GM12878 (cell line): ENCODE measurements at regions not wholly inside any gene's neighbourhood (a gene's known extent, or its start where the extent isn't known, plus 50 kb on each side); places are given as distances from the start of the nearest gene placed in this dataset.

Experiments
- ATAC-seq: fragments of 200-7000 bp; cut with Tn5 transposase; 3 replicates; pipeline ENCODE4 v1.9.1; 2020; ENCODE audit warnings: mild to moderate bottlenecking, moderate library complexity
- BruUV-seq: library from RNA; stranded (reverse); fragments of 400-500 nt; replicated peaks from 2 replicates; lab custom pipeline; 2021; lab: Mats Ljungman, UMichigan
- CTCF ChIA-PET: fragments of 300-600 bp; sonication (Branson Sonifier 250); formaldehyde crosslinking; extraction: SDS; loops from one replicate; lab custom pipeline; 2021; ENCODE audit warnings: inconsistent platforms; lab: Yijun Ruan, JAX
- POLR2A ChIA-PET: fragments of 350-600 bp; formaldehyde crosslinking; extraction: SDS; loops from one replicate; lab custom pipeline; 2021; ENCODE audit warnings: inconsistent platforms; lab: Charles Lee
- RAD21 ChIA-PET: fragments of 300-600 bp; sonication (Branson Sonifier 250); formaldehyde crosslinking; loops from one replicate; lab custom pipeline; 2023; ENCODE audit warnings: antibody characterized with exemption; ENCODE audit not compliant: unreplicated experiment; lab: Charles Lee
- SMC1A ChIA-PET: fragments of 300-600 bp; sonication (Branson Sonifier 250); formaldehyde crosslinking; loops from one replicate; lab custom pipeline; 2023; ENCODE audit not compliant: unreplicated experiment, uncharacterized antibody; lab: Charles Lee
- DNase-seq: peaks from one replicate; pipeline ENCODE4 v3.0.0-alpha.2; 2011; ENCODE audit warnings: low read depth, low spot score
- FAIRE-seq: peaks from 3 replicates; lab custom pipeline; 2011; peaks lifted over from hg19 to GRCh38; lab: Jason Lieb, UNC
- H2AFZ ChIP-seq: 2 replicates; pipeline ENCODE4 v1.6.0; 2011; ENCODE audit warnings: low read depth, low read length, control low read depth; ENCODE audit not compliant: control insufficient read depth
- H3K27ac ChIP-seq: 2 replicates; pipeline ENCODE4 v1.5.1; 2011; ENCODE audit warnings: control low read depth; ENCODE audit not compliant: control insufficient read depth, insufficient read depth
- H3K27me3 ChIP-seq, 2 experiments: replicated peaks in 1 of 2; 2 replicates each; pipeline versions ENCODE4 v1.6.0 to v1.6.1; 2011; ENCODE audit warnings: low read length in 1 of 2; ENCODE audit not compliant: control insufficient read depth in 2 of 2, insufficient read depth in 2 of 2
- H3K36me3 ChIP-seq, 2 experiments: 2 replicates each; pipeline ENCODE4 v1.5.1; 2011; ENCODE audit warnings: low read length in 1 of 2; ENCODE audit not compliant: control insufficient read depth in 2 of 2, insufficient read depth in 2 of 2
- H3K4me1 ChIP-seq: 2 replicates; pipeline ENCODE4 v1.6.1; 2011; ENCODE audit warnings: mild to moderate bottlenecking, low read length, moderate library complexity, mixed read lengths; ENCODE audit not compliant: control insufficient read depth, insufficient read depth
- H3K4me2 ChIP-seq: 2 replicates; pipeline ENCODE4 v1.6.0; 2011; ENCODE audit warnings: control low read depth; ENCODE audit not compliant: control insufficient read depth, insufficient read depth
- H3K4me3 ChIP-seq: fragments of 200-600 bp; sonication (generic); 2 replicates; pipeline ENCODE4 v1.5.1; 2016
- H3K79me2 ChIP-seq: 2 replicates; pipeline ENCODE4 v1.6.0; 2011; ENCODE audit warnings: low read length; ENCODE audit not compliant: control insufficient read depth, insufficient read depth
- H3K9ac ChIP-seq: 2 replicates; pipeline ENCODE4 v1.8.0; 2011; ENCODE audit warnings: low read length, control low read depth, mixed read lengths; ENCODE audit not compliant: control insufficient read depth, insufficient read depth
- H3K9me3 ChIP-seq: replicated peaks from 3 replicates; pipeline ENCODE4 v1.5.1; 2011; ENCODE audit warnings: mild to moderate bottlenecking, low read length; ENCODE audit not compliant: control insufficient read depth, insufficient read depth
- H4K20me1 ChIP-seq: 2 replicates; pipeline ENCODE4 v1.6.0; 2011; ENCODE audit not compliant: control insufficient read depth, insufficient read depth
- ATF3 ChIP-seq: IDR thresholded peaks from 2 replicates; pipeline ENCODE4 v1.6.1; 2011; ENCODE audit warnings: low read depth, mild to moderate bottlenecking, low read length, moderate library complexity, borderline replicate concordance; ENCODE audit errors: extremely low read depth
- BACH1 ChIP-seq: fragments of 450-650 bp; IDR thresholded peaks from 2 replicates; pipeline ENCODE4 v1.6.1; 2017; ENCODE audit warnings: mild to moderate bottlenecking, borderline replicate concordance
- MEF2B ChIP-seq: fragments of 450-650 bp; IDR thresholded peaks from 2 replicates; pipeline ENCODE4 v1.6.1; 2018; ENCODE audit warnings: mild to moderate bottlenecking, moderate library complexity; ENCODE audit not compliant: partially characterized antibody, poor library complexity, severe bottlenecking
- PRDM15 ChIP-seq: fragments of 450-650 bp; formaldehyde crosslinking; IDR thresholded peaks from 2 replicates; pipeline ENCODE4 v1.4.0; 2020; ENCODE audit warnings: mild to moderate bottlenecking, moderate library complexity
- TCF12 ChIP-seq: IDR thresholded peaks from 2 replicates; pipeline ENCODE4 v1.6.1; 2011; ENCODE audit warnings: low read depth, mild to moderate bottlenecking, low read length
- ZBTB11 ChIP-seq: fragments of 450-650 bp; formaldehyde crosslinking; IDR thresholded peaks from 2 replicates; pipeline ENCODE4 v1.5.0; 2022; ENCODE audit warnings: mild to moderate bottlenecking, missing genetic modification characterization
- ZNF384 ChIP-seq: IDR thresholded peaks from 2 replicates; pipeline ENCODE4 v1.6.1; 2012; ENCODE audit warnings: low read depth, mild to moderate bottlenecking, low read length, improper control_type of control experiment, borderline replicate concordance
- WGBS: methylation state at CpG from one replicate; pipeline ENCODE4 v1.1.6; 2016; ENCODE audit warnings: low lambda C conversion rate; ENCODE audit not compliant: insufficient replicate concordance, insufficient coverage; ENCODE audit errors: missing lambda C conversion rate; 5-methylcytosine and 5-hydroxymethylcytosine counted together
- in situ Hi-C: fragments of 300-500 bp; cut with MboI; formaldehyde crosslinking; loops from 9 replicates; pipeline ENCODE4 v1.14.3; 2018; ENCODE audit warnings: mixed read lengths
- intact Hi-C: fragments of 100-400 bp; cut with micrococcal nuclease; formaldehyde crosslinking; loops from one replicate; pipeline ENCODE4 v1.14.2; 2022; ENCODE audit not compliant: unreplicated experiment

- ATAC-seq (no peak), DNase-seq (no peak), FAIRE-seq (no peak)
- no peak overlapping the region for H3K27ac ChIP-seq
- TF ChIP-seq BACH1, result no peak
- H2AFZ ChIP-seq, result no peak overlapping the region
- ChIA-PET RAD21 (no interaction called here), SMC1A (no interaction called here), POLR2A (no interaction called here), CTCF (interaction anchor here (1.4 kb wide), 1 partner anchor 10 kb away, joined by 6 read pairs; no protein-coding TSS in a partner anchor)
- intact Hi-C loops (no loop called here), in situ Hi-C loops (no loop called here)
- H3K4me2 ChIP-seq, result no peak overlapping the region
- BruUV-seq, result no TSS peak
- H3K9ac ChIP-seq, result no peak overlapping the region
- H3K4me3 ChIP-seq, result no peak overlapping the region
- no peaks in the 10 kb centered on the region for H3K79me2 ChIP-seq
- no peaks in the 10 kb centered on the region for H3K9me3 ChIP-seq
- no peaks in the 10 kb centered on the region for H4K20me1 ChIP-seq
- H3K4me1 ChIP-seq, result no peaks in the 10 kb centered on the region
- no peaks in the 10 kb centered on the region for H3K27me3 ChIP-seq
- H3K36me3 ChIP-seq, result no peaks in the 10 kb centered on the region
- 47% methylated on average over 6 of the region's 6 CpGs for WGBS
These were observed 154.2 kb downstream of the ZNF326 start for GRCh38 chr1:90149101-90149500.

- BruUV-seq, result no TSS peak
- ChIA-PET SMC1A (interaction anchor here (0.7 to 1.6 kb wide), 2 partner anchors 11 to 63 kb away, joined by 4 to 5 read pairs; no protein-coding TSS in a partner anchor), CTCF (interaction anchor here (1.5 to 1.7 kb wide), 2 partner anchors 12 to 14 kb away, joined by 6 to 10 read pairs; no protein-coding TSS in a partner anchor), RAD21 (no interaction called here), POLR2A (interaction anchor here (0.6 to 0.8 kb wide), 2 partner anchors 13 to 260 kb away, joined by 3 to 4 read pairs; no protein-coding TSS in a partner anchor)
- ATAC-seq (no peak), FAIRE-seq (no peak), DNase-seq (no peak)
- Histone ChIP-seq H3K79me2 (no peaks in the 10 kb centered on the region), H2AFZ (no peak overlapping the region), H3K36me3 (no peaks in the 10 kb centered on the region), H3K9ac (no peak overlapping the region), H3K9me3 (no peaks in the 10 kb centered on the region), H3K27ac (no peak overlapping the region), H4K20me1 (no peaks in the 10 kb centered on the region), H3K27me3 (no peaks in the 10 kb centered on the region), H3K4me1 (no peaks in the 10 kb centered on the region), H3K4me2 (no peak overlapping the region), H3K4me3 (no peak overlapping the region)
- intact Hi-C loops (no loop called here), in situ Hi-C loops (no loop called here)
- TF ChIP-seq TCF12 (no peak), MEF2B (no peak), ZBTB11 (no peak), PRDM15 (CRISPR knock-in tag) (no peak), ATF3 (no peak), ZNF384 (no peak)
These were observed 152.2 kb downstream of the ZNF326 start for GRCh38 chr1:90147093-90147492.
